IPS-NIHi7 (cell line): ENCODE measurements at regions not wholly inside any gene's neighbourhood (a gene's known extent, or its start where the extent isn't known, plus 50 kb on each side); places are given as distances from the start of the nearest gene placed in this dataset.
"Not testable (repeated sequence)": the region's sequence is repeated elsewhere in the genome, so short reads cannot be mapped to it uniquely, and the experiment has no call there.

ENCODE experiments used
- DNase-seq: peaks from one replicate; pipeline ENCODE4 v3.0.0; 2012; ENCODE audit warnings: mixed read lengths; ENCODE audit errors: extremely low spot score

- DNase-seq: no peak
These were observed 153.0 kb downstream of the ASB9 start for GRCh38 chrX:15116900-15117299.

- DNase-seq: peak; percentile 25
These were observed 154.9 kb downstream of the ASB9 start for GRCh38 chrX:15114743-15115566.

GRCh38 chrX:15107367-15107988 lies 162.4 kb downstream of the ASB9 start:
- no peak for DNase-seq

GRCh38 chrX:15098505-15098904 lies 171.4 kb downstream of the ASB9 start:
- DNase-seq: no peak

- DNase-seq: no peak
These were observed 182.1 kb downstream of the ASB9 start for GRCh38 chrX:15087747-15088146.

- DNase-seq: no peak
These were observed 196.6 kb downstream of the ASB9 start for GRCh38 chrX:15073313-15073712.

- DNase-seq: no peak
These were observed 197.0 kb downstream of the ASB9 start for GRCh38 chrX:15072880-15073279.

GRCh38 chrX:15072259-15072658 lies 197.6 kb downstream of the ASB9 start:
- no peak for DNase-seq

GRCh38 chrX:15059474-15059873 lies 186.3 kb downstream of the MOSPD2 start:
- DNase-seq: peak; percentile 27

GRCh38 chrX:15056044-15056443 lies 182.8 kb downstream of the MOSPD2 start:
- DNase-seq: no peak

- no peak for DNase-seq
These were observed 182.1 kb downstream of the MOSPD2 start for GRCh38 chrX:15055146-15055930.

- no peak for DNase-seq
These were observed 177.2 kb downstream of the MOSPD2 start for GRCh38 chrX:15050395-15050794.

- no peak for DNase-seq
These were observed 170.3 kb downstream of the MOSPD2 start for GRCh38 chrX:15043538-15043937.

GRCh38 chrX:15033917-15034316 lies 160.7 kb downstream of the MOSPD2 start:
- no peak for DNase-seq

- DNase-seq: no peak
These were observed 144.3 kb downstream of the MOSPD2 start for GRCh38 chrX:15017491-15017890.

GRCh38 chrX:15016051-15016450 lies 142.8 kb downstream of the MOSPD2 start:
- DNase-seq: no peak

GRCh38 chrX:15014281-15014680 lies 141.1 kb downstream of the MOSPD2 start:
- no peak for DNase-seq

- no peak for DNase-seq
These were observed 140.2 kb downstream of the MOSPD2 start for GRCh38 chrX:15013461-15013860.

GRCh38 chrX:14997271-14997670 lies 124.0 kb downstream of the MOSPD2 start:
- no peak for DNase-seq

- not testable (repeated sequence) for DNase-seq
These were observed 111.2 kb downstream of the MOSPD2 start for GRCh38 chrX:14984425-14984824.
